ENCODE measurements at regions not wholly inside any gene's neighbourhood (a gene's known extent, or its start where the extent isn't known, plus 50 kb on each side); places are given as distances from the start of the nearest gene placed in this dataset.

DNA sequence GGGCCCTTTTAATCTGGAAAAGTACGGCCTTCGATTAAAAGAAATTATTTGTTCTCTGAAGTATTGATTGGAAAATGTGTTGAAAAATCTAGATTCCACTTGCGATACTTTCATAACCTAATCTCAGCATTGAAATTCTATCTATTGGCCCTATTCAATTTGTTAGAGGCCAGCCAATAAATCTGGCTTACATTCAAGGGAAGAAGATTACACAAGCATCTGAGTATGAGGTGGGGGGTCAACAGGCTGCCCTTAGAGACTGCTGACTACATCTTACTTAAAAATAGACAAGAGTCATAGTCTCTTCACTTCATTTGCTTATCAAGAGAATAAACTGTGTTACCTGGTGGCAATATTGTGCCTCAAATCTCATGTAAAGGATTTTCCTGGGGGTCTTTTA, 248.0 kb upstream of the KCNIP4 start:
- TF ChIP-seq, protein P1, sequence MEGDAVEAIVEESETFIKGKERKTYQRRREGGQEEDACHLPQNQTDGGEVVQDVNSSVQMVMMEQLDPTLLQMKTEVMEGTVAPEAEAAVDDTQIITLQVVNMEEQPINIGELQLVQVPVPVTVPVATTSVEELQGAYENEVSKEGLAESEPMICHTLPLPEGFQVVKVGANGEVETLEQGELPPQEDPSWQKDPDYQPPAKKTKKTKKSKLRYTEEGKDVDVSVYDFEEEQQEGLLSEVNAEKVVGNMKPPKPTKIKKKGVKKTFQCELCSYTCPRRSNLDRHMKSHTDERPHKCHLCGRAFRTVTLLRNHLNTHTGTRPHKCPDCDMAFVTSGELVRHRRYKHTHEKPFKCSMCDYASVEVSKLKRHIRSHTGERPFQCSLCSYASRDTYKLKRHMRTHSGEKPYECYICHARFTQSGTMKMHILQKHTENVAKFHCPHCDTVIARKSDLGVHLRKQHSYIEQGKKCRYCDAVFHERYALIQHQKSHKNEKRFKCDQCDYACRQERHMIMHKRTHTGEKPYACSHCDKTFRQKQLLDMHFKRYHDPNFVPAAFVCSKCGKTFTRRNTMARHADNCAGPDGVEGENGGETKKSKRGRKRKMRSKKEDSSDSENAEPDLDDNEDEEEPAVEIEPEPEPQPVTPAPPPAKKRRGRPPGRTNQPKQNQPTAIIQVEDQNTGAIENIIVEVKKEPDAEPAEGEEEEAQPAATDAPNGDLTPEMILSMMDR (IDR thresholded peaks at IDR 0.05; ENCODE audit: low read length), result no peak
- no peak for TF ChIP-seq EZH2 (IDR thresholded peaks at IDR 0.05; ENCODE audit: borderline replicate concordance, low read length)
- no peaks in the 10 kb centered on the region for H3K27me3 ChIP-seq (ENCODE audit: insufficient read depth, low read length)
- no peaks in the 10 kb centered on the region for H3K9me2 ChIP-seq (ENCODE audit: low read depth, low read length)
- H2AFZ ChIP-seq (ENCODE audit: low read length), result no peak overlapping the region
- no peak overlapping the region for H3K4me3 ChIP-seq (ENCODE audit: low read depth, low read length, poor library complexity, severe bottlenecking)
- no peak overlapping the region for H3K9ac ChIP-seq (ENCODE audit: low read length)
- H3K79me2 ChIP-seq (ENCODE audit: insufficient read depth, low read length), result no peaks in the 10 kb centered on the region
- no peak overlapping the region for H3K4me2 ChIP-seq (ENCODE audit: low read length)
- no peaks in the 10 kb centered on the region for H3F3A ChIP-seq (ENCODE audit: insufficient read depth, low read length)
- no peaks in the 10 kb centered on the region for H3K4me1 ChIP-seq (ENCODE audit: insufficient read depth, low read length, severe bottlenecking)
- no peak overlapping the region for H3K27ac ChIP-seq (ENCODE audit: low read depth, low read length, poor library complexity, severe bottlenecking)
- H3K36me3 ChIP-seq (ENCODE audit: insufficient read depth, low read length), result no peaks in the 10 kb centered on the region
- no peaks in the 10 kb centered on the region for H4K20me1 ChIP-seq (ENCODE audit: insufficient read depth, low read length)
- H3K9me3 ChIP-seq (ENCODE audit: low read length), result no peaks in the 10 kb centered on the region

DNA sequence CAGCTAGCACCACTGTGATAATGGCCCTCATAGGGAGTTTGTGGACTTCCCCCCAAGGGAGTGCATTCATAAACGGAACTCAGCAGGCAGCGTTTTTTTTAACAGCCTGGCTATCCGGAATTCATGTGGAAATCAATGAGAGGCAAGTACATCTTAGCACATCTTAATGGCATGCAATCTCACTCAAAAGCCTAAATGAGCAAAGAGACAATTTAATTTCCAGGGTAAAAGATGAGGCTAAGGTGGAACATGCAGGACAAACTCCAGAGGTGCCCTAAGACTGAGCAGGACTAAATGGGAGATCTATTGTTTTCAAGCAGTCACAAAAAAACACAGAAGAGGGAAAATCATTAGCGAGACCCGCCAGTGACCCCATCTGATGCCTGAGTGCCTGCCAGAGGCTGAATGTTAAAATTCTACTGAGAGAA, 243.5 kb upstream of the KCNIP4 start:
- Histone ChIP-seq H3K9ac (ENCODE audit: low read length) (no peak overlapping the region), H3K4me3 (ENCODE audit: low read depth, low read length, poor library complexity, severe bottlenecking) (no peak overlapping the region), H3K36me3 (ENCODE audit: insufficient read depth, low read length) (no peaks in the 10 kb centered on the region), H3K27me3 (ENCODE audit: insufficient read depth, low read length) (no peaks in the 10 kb centered on the region), H3K79me2 (ENCODE audit: insufficient read depth, low read length) (no peaks in the 10 kb centered on the region), H3F3A (ENCODE audit: insufficient read depth, low read length) (no peaks in the 10 kb centered on the region), H4K20me1 (ENCODE audit: insufficient read depth, low read length) (no peaks in the 10 kb centered on the region), H3K9me2 (ENCODE audit: low read depth, low read length) (no peaks in the 10 kb centered on the region), H2AFZ (ENCODE audit: low read length) (no peak overlapping the region), H3K9me3 (ENCODE audit: low read length) (no peaks in the 10 kb centered on the region), H3K27ac (ENCODE audit: low read depth, low read length, poor library complexity, severe bottlenecking) (no peak overlapping the region), H3K4me2 (ENCODE audit: low read length) (no peak overlapping the region), H3K4me1 (ENCODE audit: insufficient read depth, low read length, severe bottlenecking) (no peaks in the 10 kb centered on the region)
- TF ChIP-seq, protein P1 (IDR thresholded peaks at IDR 0.05; ENCODE audit: low read length), result no peak
- TF ChIP-seq EZH2 (IDR thresholded peaks at IDR 0.05; ENCODE audit: borderline replicate concordance, low read length), result no peak

GRCh38 chr4:22191565-22191964, 243.0 kb upstream of the KCNIP4 start:
- no peaks in the 10 kb centered on the region for H3F3A ChIP-seq (ENCODE audit: insufficient read depth, low read length)
- H3K36me3 ChIP-seq (ENCODE audit: insufficient read depth, low read length), result no peaks in the 10 kb centered on the region
- H3K79me2 ChIP-seq (ENCODE audit: insufficient read depth, low read length), result no peaks in the 10 kb centered on the region
- H3K4me1 ChIP-seq (ENCODE audit: insufficient read depth, low read length, severe bottlenecking), result no peaks in the 10 kb centered on the region
- H3K4me2 ChIP-seq (ENCODE audit: low read length), result no peak overlapping the region
- H3K9me2 ChIP-seq (ENCODE audit: low read depth, low read length), result no peaks in the 10 kb centered on the region
- no peak overlapping the region for H3K27ac ChIP-seq (ENCODE audit: low read depth, low read length, poor library complexity, severe bottlenecking)
- no peak overlapping the region for H3K4me3 ChIP-seq (ENCODE audit: low read depth, low read length, poor library complexity, severe bottlenecking)
- H4K20me1 ChIP-seq (ENCODE audit: insufficient read depth, low read length), result no peaks in the 10 kb centered on the region
- no peaks in the 10 kb centered on the region for H3K27me3 ChIP-seq (ENCODE audit: insufficient read depth, low read length)
- no peak overlapping the region for H3K9ac ChIP-seq (ENCODE audit: low read length)
- no peak overlapping the region for H2AFZ ChIP-seq (ENCODE audit: low read length)
- TF ChIP-seq, protein P1 (IDR thresholded peaks at IDR 0.05; ENCODE audit: low read length), result no peak
- TF ChIP-seq EZH2 (IDR thresholded peaks at IDR 0.05; ENCODE audit: borderline replicate concordance, low read length), result no peak
- H3K9me3 ChIP-seq (ENCODE audit: low read length), result no peaks in the 10 kb centered on the region
